HL-60 (cell line): ENCODE measurements at regions not wholly inside any gene's neighbourhood (a gene's known extent, or its start where the extent isn't known, plus 50 kb on each side); places are given as distances from the start of the nearest gene placed in this dataset.

ENCODE experiments used
- DNase-seq, 2 experiments: peaks; one replicate each; pipeline ENCODE4 v3.0.0-alpha.2; 2010 to 2020; ENCODE audit warnings: low read depth in 1 of 2, low spot score in 1 of 2
- H3K27ac ChIP-seq: fragments of 250-450 bp; sonication (Bioruptor Pico); replicated peaks from 2 replicates; pipeline ENCODE4 v1.5.1; 2020; ENCODE audit warnings: mild to moderate bottlenecking, moderate library complexity
- H3K27me3 ChIP-seq: fragments of 250-450 bp; sonication (Bioruptor Pico); 2 replicates; pipeline ENCODE4 v1.5.1; 2021; ENCODE audit warnings: mild to moderate bottlenecking, moderate library complexity; ENCODE audit not compliant: insufficient read depth, poor library complexity, severe bottlenecking
- H3K4me3 ChIP-seq: replicated peaks from 2 replicates; pipeline ENCODE4 v1.5.1; 2011; ENCODE audit warnings: mild to moderate bottlenecking, control low read depth, low read length; ENCODE audit not compliant: insufficient read depth
- CTCF ChIP-seq: IDR thresholded peaks from one replicate; pipeline ENCODE4 v1.5.1; 2011; ENCODE audit warnings: low read length, control low read depth, inconsistent platforms; ENCODE audit not compliant: insufficient read depth
- GABPA ChIP-seq: IDR thresholded peaks from 2 replicates; pipeline ENCODE4 v1.6.1; 2012; ENCODE audit warnings: low read depth
- POLR2AphosphoS5 ChIP-seq: IDR thresholded peaks from 2 replicates; pipeline ENCODE4 v1.6.1; 2012; ENCODE audit warnings: low read depth
- SPI1 ChIP-seq: IDR thresholded peaks from 2 replicates; pipeline ENCODE4 v1.6.1; 2012; ENCODE audit warnings: low read depth, mild to moderate bottlenecking, borderline replicate concordance
- TF ChIP-seq, protein P1 (sequence below): IDR thresholded peaks from 2 replicates; pipeline ENCODE4 v1.6.1; 2012; ENCODE audit warnings: low read depth; ENCODE audit not compliant: insufficient replicate concordance

- Histone ChIP-seq H3K4me3 (no peak overlapping the region), H3K27me3 (no peaks in the 10 kb centered on the region), H3K27ac (no peak overlapping the region)
- no peak for DNase-seq
- no peak for TF ChIP-seq SPI1
- TF ChIP-seq POLR2AphosphoS5, result no peak
- TF ChIP-seq, protein P1, sequence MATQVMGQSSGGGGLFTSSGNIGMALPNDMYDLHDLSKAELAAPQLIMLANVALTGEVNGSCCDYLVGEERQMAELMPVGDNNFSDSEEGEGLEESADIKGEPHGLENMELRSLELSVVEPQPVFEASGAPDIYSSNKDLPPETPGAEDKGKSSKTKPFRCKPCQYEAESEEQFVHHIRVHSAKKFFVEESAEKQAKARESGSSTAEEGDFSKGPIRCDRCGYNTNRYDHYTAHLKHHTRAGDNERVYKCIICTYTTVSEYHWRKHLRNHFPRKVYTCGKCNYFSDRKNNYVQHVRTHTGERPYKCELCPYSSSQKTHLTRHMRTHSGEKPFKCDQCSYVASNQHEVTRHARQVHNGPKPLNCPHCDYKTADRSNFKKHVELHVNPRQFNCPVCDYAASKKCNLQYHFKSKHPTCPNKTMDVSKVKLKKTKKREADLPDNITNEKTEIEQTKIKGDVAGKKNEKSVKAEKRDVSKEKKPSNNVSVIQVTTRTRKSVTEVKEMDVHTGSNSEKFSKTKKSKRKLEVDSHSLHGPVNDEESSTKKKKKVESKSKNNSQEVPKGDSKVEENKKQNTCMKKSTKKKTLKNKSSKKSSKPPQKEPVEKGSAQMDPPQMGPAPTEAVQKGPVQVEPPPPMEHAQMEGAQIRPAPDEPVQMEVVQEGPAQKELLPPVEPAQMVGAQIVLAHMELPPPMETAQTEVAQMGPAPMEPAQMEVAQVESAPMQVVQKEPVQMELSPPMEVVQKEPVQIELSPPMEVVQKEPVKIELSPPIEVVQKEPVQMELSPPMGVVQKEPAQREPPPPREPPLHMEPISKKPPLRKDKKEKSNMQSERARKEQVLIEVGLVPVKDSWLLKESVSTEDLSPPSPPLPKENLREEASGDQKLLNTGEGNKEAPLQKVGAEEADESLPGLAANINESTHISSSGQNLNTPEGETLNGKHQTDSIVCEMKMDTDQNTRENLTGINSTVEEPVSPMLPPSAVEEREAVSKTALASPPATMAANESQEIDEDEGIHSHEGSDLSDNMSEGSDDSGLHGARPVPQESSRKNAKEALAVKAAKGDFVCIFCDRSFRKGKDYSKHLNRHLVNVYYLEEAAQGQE, result no peak
- no peak for TF ChIP-seq GABPA
- no peak for TF ChIP-seq CTCF
Observed at GRCh38 chr5:3222924-3223323, 372.7 kb upstream of the IRX1 start.

- no peak overlapping the region for H3K27ac ChIP-seq
- no peaks in the 10 kb centered on the region for H3K27me3 ChIP-seq
- TF ChIP-seq POLR2AphosphoS5, result no peak
- TF ChIP-seq, protein P1, result no peak
- TF ChIP-seq CTCF, result no peak
- no peak for TF ChIP-seq GABPA
- no peak for TF ChIP-seq SPI1
- H3K4me3 ChIP-seq, result no peak overlapping the region
- no peak for DNase-seq
Observed at GRCh38 chr5:3221432-3221831, 374.2 kb upstream of the IRX1 start.

- no peaks in the 10 kb centered on the region for H3K27me3 ChIP-seq
- no peak for TF ChIP-seq CTCF
- TF ChIP-seq POLR2AphosphoS5, result no peak
- no peak for TF ChIP-seq GABPA
- TF ChIP-seq SPI1, result no peak
- TF ChIP-seq, protein P1, result no peak
- no peak for DNase-seq
- no peak overlapping the region for H3K4me3 ChIP-seq
- no peak overlapping the region for H3K27ac ChIP-seq
Observed at GRCh38 chr5:3220638-3221288, 374.9 kb upstream of the IRX1 start.
